ACHN (cell line): ENCODE measurements at regions not wholly inside any gene's neighbourhood (a gene's known extent, or its start where the extent isn't known, plus 50 kb on each side); places are given as distances from the start of the nearest gene placed in this dataset.
"Not testable (repeated sequence)": the region's sequence is repeated elsewhere in the genome, so short reads cannot be mapped to it uniquely, and the experiment has no call there.

Source experiments
- DNase-seq: peaks from one replicate; pipeline ENCODE4 v3.0.0-alpha.2; 2015
- in situ Hi-C: cut with HindIII; loops from 2 replicates; pipeline ENCODE4 v1.10.0; 2017; ENCODE audit warnings: low sequenced_read_pairs, low pct_ligation_motif_present, low pct_unique_long_range_greater_than_20kb

GRCh38 chr7:111676167-111676566 is 113.9 kb upstream of the IMMP2L start:
- DNase-seq: no peak
- in situ Hi-C loops: no loop called here

- in situ Hi-C loops: no loop called here
- peak; percentile 10 for DNase-seq
These were observed 110.6 kb upstream of the IMMP2L start for GRCh38 chr7:111672901-111673300.

GRCh38 chr7:111671927-111672326 is 109.6 kb upstream of the IMMP2L start:
- in situ Hi-C loops: no loop called here

GRCh38 chr7:111668711-111669110 is 106.4 kb upstream of the IMMP2L start:
- in situ Hi-C loops: no loop called here
- no peak for DNase-seq

More at GRCh38 chr7:111671927-111672326, 109.6 kb upstream of the IMMP2L start:
- DNase-seq: no peak

GRCh38 chr7:111667488-111667887 is 105.2 kb upstream of the IMMP2L start:
- in situ Hi-C loops: no loop called here
- no peak for DNase-seq

- in situ Hi-C loops: no loop called here
- DNase-seq: no peak
These were observed 104.0 kb upstream of the IMMP2L start for GRCh38 chr7:111666260-111666659.

- DNase-seq: no peak
- in situ Hi-C loops: no loop called here
These were observed 101.5 kb upstream of the IMMP2L start for GRCh38 chr7:111663771-111664170.

GRCh38 chr7:111662386-111662785 is 100.1 kb upstream of the IMMP2L start:
- no peak for DNase-seq
- in situ Hi-C loops: no loop called here

GRCh38 chr7:111660478-111660877 is 98.2 kb upstream of the IMMP2L start:
- DNase-seq: no peak
- in situ Hi-C loops: no loop called here

- no peak for DNase-seq
- in situ Hi-C loops: no loop called here
These were observed 96.3 kb upstream of the IMMP2L start for GRCh38 chr7:111658546-111658945.

- no peak for DNase-seq
- in situ Hi-C loops: no loop called here
These were observed 94.7 kb upstream of the IMMP2L start for GRCh38 chr7:111657018-111657417.

GRCh38 chr7:111654343-111654742 is 92.1 kb upstream of the IMMP2L start:
- DNase-seq: no peak
- in situ Hi-C loops: no loop called here

- DNase-seq: no peak
- in situ Hi-C loops: no loop called here
These were observed 91.6 kb upstream of the IMMP2L start for GRCh38 chr7:111653846-111654245.

GRCh38 chr7:111650456-111650999 is 88.2 kb upstream of the IMMP2L start:
- in situ Hi-C loops: no loop called here
- DNase-seq: no peak

GRCh38 chr7:111647881-111648280 is 85.6 kb upstream of the IMMP2L start:
- no peak for DNase-seq
- in situ Hi-C loops: no loop called here

- in situ Hi-C loops: not testable (repeated sequence)
- DNase-seq: peak; percentile 28
These were observed 82.3 kb upstream of the IMMP2L start for GRCh38 chr7:111644595-111644994.

- no peak for DNase-seq
- in situ Hi-C loops: no loop called here
These were observed 80.1 kb upstream of the IMMP2L start for GRCh38 chr7:111642373-111642772.

- no peak for DNase-seq
- in situ Hi-C loops: no loop called here
These were observed 78.1 kb upstream of the IMMP2L start for GRCh38 chr7:111640416-111640815.

GRCh38 chr7:111639934-111640333 is 77.6 kb upstream of the IMMP2L start:
- in situ Hi-C loops: no loop called here

GRCh38 chr7:111638078-111638477 is 75.8 kb upstream of the IMMP2L start:
- DNase-seq: no peak
- in situ Hi-C loops: no loop called here

More at GRCh38 chr7:111639934-111640333, 77.6 kb upstream of the IMMP2L start:
- no peak for DNase-seq

- in situ Hi-C loops: no loop called here
These were observed 71.6 kb upstream of the IMMP2L start for GRCh38 chr7:111633878-111634277.

More at GRCh38 chr7:111633878-111634277, 71.6 kb upstream of the IMMP2L start:
- DNase-seq: no peak
